ENCODE measurements at regions not wholly inside any gene's neighbourhood (a gene's known extent, or its start where the extent isn't known, plus 50 kb on each side); places are given as distances from the start of the nearest gene placed in this dataset.

GRCh38 chr2:161046876-161047275, 113.4 kb upstream of the TANK start:
- no peak for DNase-seq (ENCODE audit: low read depth)
- H3K4me3 ChIP-seq (ENCODE audit: low read length): no peak overlapping the region
- no peak for TF ChIP-seq CTCF (conservative IDR thresholded peaks at IDR 0.05; ENCODE audit: low read length)

- TF ChIP-seq CTCF (conservative IDR thresholded peaks at IDR 0.05; ENCODE audit: low read length): no peak
- no peak overlapping the region for H3K4me3 ChIP-seq (ENCODE audit: low read length)
- DNase-seq (ENCODE audit: low read depth): no peak
These were observed 111.9 kb upstream of the TANK start for GRCh38 chr2:161048317-161048716.

DNA sequence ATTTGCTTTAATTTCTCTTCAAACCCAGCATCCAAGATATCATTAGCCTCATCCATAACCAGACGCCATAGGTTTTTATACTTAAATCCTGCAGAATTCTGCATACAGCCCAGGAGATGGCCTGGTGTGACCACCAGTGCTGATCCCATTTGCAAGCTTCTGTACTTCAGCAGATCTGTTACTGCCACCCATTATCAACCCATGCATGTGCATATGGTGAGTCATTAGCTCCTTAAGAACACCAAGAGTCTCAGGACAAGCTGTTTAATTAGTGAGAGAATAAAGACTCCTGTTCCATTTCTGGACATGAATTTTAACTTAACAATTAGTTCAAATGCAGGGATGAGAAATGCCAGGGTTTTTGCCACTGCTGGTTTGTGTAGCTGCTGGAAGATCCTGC, 110.7 kb upstream of the TANK start:
- DNase-seq (ENCODE audit: low read depth): no peak
- no peak overlapping the region for H3K4me3 ChIP-seq (ENCODE audit: low read length)
- no peak for TF ChIP-seq CTCF (conservative IDR thresholded peaks at IDR 0.05; ENCODE audit: low read length)

- no peak for DNase-seq (ENCODE audit: low read depth)
- no peak overlapping the region for H3K4me3 ChIP-seq (ENCODE audit: low read length)
- TF ChIP-seq CTCF (conservative IDR thresholded peaks at IDR 0.05; ENCODE audit: low read length): no peak
These were observed 108.0 kb upstream of the TANK start for GRCh38 chr2:161052214-161052613.

GRCh38 chr2:161055289-161055688, 104.9 kb upstream of the TANK start:
- no peak for DNase-seq (ENCODE audit: low read depth)
- no peak overlapping the region for H3K4me3 ChIP-seq (ENCODE audit: low read length)
- TF ChIP-seq CTCF (conservative IDR thresholded peaks at IDR 0.05; ENCODE audit: low read length): no peak

DNA sequence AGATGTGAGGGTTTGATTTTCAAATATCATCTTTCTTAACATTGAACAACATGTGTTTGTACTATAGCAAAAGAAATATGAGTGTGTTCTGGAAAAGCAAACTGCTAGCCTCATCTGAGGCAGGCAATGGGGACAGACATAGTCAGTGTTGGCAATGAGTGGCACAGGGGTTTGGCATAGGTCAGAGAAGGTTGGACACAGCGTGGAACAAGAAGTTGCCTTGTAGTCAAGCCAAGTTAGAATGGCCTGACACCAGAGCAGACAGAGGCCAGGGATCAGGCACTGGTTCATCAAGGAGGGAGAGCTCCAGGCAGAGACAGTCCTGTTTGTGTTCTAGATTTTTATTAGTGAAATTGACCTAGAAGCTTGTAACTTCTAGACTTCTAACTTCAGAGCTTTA, 100.8 kb upstream of the TANK start:
- no peak for TF ChIP-seq CTCF (conservative IDR thresholded peaks at IDR 0.05; ENCODE audit: low read length)
- no peak for DNase-seq (ENCODE audit: low read depth)
- no peak overlapping the region for H3K4me3 ChIP-seq (ENCODE audit: low read length)

- DNase-seq (ENCODE audit: low read depth): no peak
- H3K4me3 ChIP-seq (ENCODE audit: low read length): no peak overlapping the region
- TF ChIP-seq CTCF (conservative IDR thresholded peaks at IDR 0.05; ENCODE audit: low read length): no peak
These were observed 98.4 kb upstream of the TANK start for GRCh38 chr2:161061786-161062185.
